OCI-LY1 (cell line): ENCODE measurements at regions not wholly inside any gene's neighbourhood (a gene's known extent, or its start where the extent isn't known, plus 50 kb on each side); places are given as distances from the start of the nearest gene placed in this dataset.

Source experiments
- H2AFZ ChIP-seq: fragments of 200-600 bp; sonication (generic), shearing (Covaris generic); 2 replicates; pipeline ENCODE4 v1.6.0; 2014; ENCODE audit warnings: antibody characterized with exemption, mild to moderate bottlenecking, low read length
- H3F3A ChIP-seq: fragments of 200-600 bp; sonication (generic), shearing (Covaris generic); 2 replicates; pipeline ENCODE4 v1.6.0; 2014; ENCODE audit warnings: mild to moderate bottlenecking, antibody characterized with exemption, low read length, moderate library complexity; ENCODE audit not compliant: insufficient read depth
- H3K27ac ChIP-seq: fragments of 200-600 bp; sonication (generic); 2 replicates; pipeline ENCODE4 v1.5.1; 2014; ENCODE audit warnings: low read length, mixed run types, mild to moderate bottlenecking, low read depth; ENCODE audit not compliant: poor library complexity, severe bottlenecking
- H3K27me3 ChIP-seq: fragments of 200-600 bp; sonication (generic); 2 replicates; pipeline ENCODE4 v1.6.0; 2014; ENCODE audit warnings: antibody characterized with exemption, mild to moderate bottlenecking, low read length, moderate library complexity; ENCODE audit not compliant: insufficient read depth
- H3K36me3 ChIP-seq: fragments of 200-600 bp; sonication (generic); 2 replicates; pipeline ENCODE4 v1.6.1; 2014; ENCODE audit warnings: mild to moderate bottlenecking, antibody characterized with exemption, low read length, moderate library complexity, mixed read lengths; ENCODE audit not compliant: insufficient read depth
- H3K4me1 ChIP-seq: fragments of 200-600 bp; sonication (generic); 2 replicates; pipeline ENCODE4 v1.5.1; 2014; ENCODE audit warnings: mild to moderate bottlenecking, low read length, moderate library complexity; ENCODE audit not compliant: insufficient read depth, severe bottlenecking
- H3K4me2 ChIP-seq: fragments of 200-600 bp; sonication (generic), shearing (Covaris generic); 2 replicates; pipeline ENCODE4 v1.6.1; 2014; ENCODE audit warnings: low read length
- H3K4me3 ChIP-seq: fragments of 200-600 bp; sonication (generic); 2 replicates; pipeline ENCODE4 v1.5.1; 2014; ENCODE audit warnings: low read length, low read depth, mild to moderate bottlenecking, mixed read lengths; ENCODE audit not compliant: poor library complexity, severe bottlenecking
- H3K79me2 ChIP-seq: fragments of 200-600 bp; shearing (Covaris generic); 2 replicates; pipeline ENCODE4 v1.6.1; 2016; ENCODE audit warnings: mixed run types, low read length, mixed read lengths; ENCODE audit not compliant: insufficient read depth
- H3K9ac ChIP-seq: fragments of 200-600 bp; sonication (generic), shearing (Covaris generic); 2 replicates; pipeline ENCODE4 v1.6.1; 2014; ENCODE audit warnings: mild to moderate bottlenecking, low read length, mixed read lengths
- H3K9me2 ChIP-seq: fragments of 200-600 bp; sonication (generic), shearing (Covaris generic); 2 replicates; pipeline ENCODE4 v1.6.1; 2014; ENCODE audit warnings: low read depth, mild to moderate bottlenecking, low read length, mixed read lengths
- H3K9me3 ChIP-seq: fragments of 200-600 bp; shearing (Covaris generic); 2 replicates; pipeline ENCODE4 v1.6.1; 2014; ENCODE audit warnings: low read length, mixed read lengths
- H4K20me1 ChIP-seq: fragments of 200-600 bp; sonication (generic), shearing (Covaris generic); 2 replicates; pipeline ENCODE4 v1.6.0; 2016; ENCODE audit warnings: mild to moderate bottlenecking, low read length; ENCODE audit not compliant: insufficient read depth
- CTCF ChIP-seq: fragments of 200-600 bp; sonication (generic), shearing (Covaris generic); IDR thresholded peaks from 2 replicates; pipeline ENCODE4 v1.5.1; 2017; ENCODE audit warnings: mild to moderate bottlenecking, antibody characterized with exemption, low read length, moderate library complexity, mixed read lengths
- EZH2 ChIP-seq: fragments of 200-600 bp; sonication (generic), shearing (Covaris generic); IDR thresholded peaks from 2 replicates; pipeline ENCODE4 v1.8.0; 2017; ENCODE audit warnings: borderline replicate concordance, mixed run types, mild to moderate bottlenecking, antibody characterized with exemption, low read length, moderate library complexity, mixed read lengths

- Histone ChIP-seq H4K20me1 (no peaks in the 10 kb centered on the region), H3K9me3 (no peaks in the 10 kb centered on the region), H3K27ac (no peak overlapping the region), H3K36me3 (no peaks in the 10 kb centered on the region), H2AFZ (no peak overlapping the region), H3K9me2 (no peaks in the 10 kb centered on the region), H3K79me2 (no peaks in the 10 kb centered on the region), H3F3A (no peaks in the 10 kb centered on the region), H3K4me3 (no peak overlapping the region), H3K4me2 (no peak overlapping the region), H3K4me1 (no peaks in the 10 kb centered on the region), H3K9ac (no peak overlapping the region), H3K27me3 (no peaks in the 10 kb centered on the region)
- TF ChIP-seq EZH2 (no peak), CTCF (no peak)
These were observed 725.0 kb downstream of the TLE1 start for GRCh38 chr9:80964374-80964773.

- no peak overlapping the region for H3K27ac ChIP-seq
These were observed 731.5 kb downstream of the TLE1 start for GRCh38 chr9:80957801-80958200.

GRCh38 chr9:80954521-80954920 is 734.8 kb downstream of the TLE1 start:
- H4K20me1 ChIP-seq: no peaks in the 10 kb centered on the region
- no peak overlapping the region for H3K27ac ChIP-seq
- no peak overlapping the region for H3K4me2 ChIP-seq
- H3K4me1 ChIP-seq: no peaks in the 10 kb centered on the region
- no peak overlapping the region for H2AFZ ChIP-seq
- no peak overlapping the region for H3K4me3 ChIP-seq
- H3K36me3 ChIP-seq: no peaks in the 10 kb centered on the region
- no peak for TF ChIP-seq EZH2
- no peak for TF ChIP-seq CTCF
- no peaks in the 10 kb centered on the region for H3K27me3 ChIP-seq
- H3F3A ChIP-seq: no peaks in the 10 kb centered on the region
- H3K9me2 ChIP-seq: no peaks in the 10 kb centered on the region
- H3K79me2 ChIP-seq: no peaks in the 10 kb centered on the region
- H3K9me3 ChIP-seq: no peaks in the 10 kb centered on the region
- no peak overlapping the region for H3K9ac ChIP-seq

More at GRCh38 chr9:80957801-80958200, 731.5 kb downstream of the TLE1 start:
- no peak overlapping the region for H3K9ac ChIP-seq
- TF ChIP-seq EZH2: no peak
- no peak for TF ChIP-seq CTCF
- H3K27me3 ChIP-seq: no peaks in the 10 kb centered on the region
- H3K9me3 ChIP-seq: no peaks in the 10 kb centered on the region
- no peaks in the 10 kb centered on the region for H4K20me1 ChIP-seq
- H3K79me2 ChIP-seq: no peaks in the 10 kb centered on the region
- no peaks in the 10 kb centered on the region for H3K4me1 ChIP-seq
- no peak overlapping the region for H3K4me3 ChIP-seq
- no peak overlapping the region for H2AFZ ChIP-seq
- no peak overlapping the region for H3K4me2 ChIP-seq
- H3K36me3 ChIP-seq: no peaks in the 10 kb centered on the region
- no peaks in the 10 kb centered on the region for H3K9me2 ChIP-seq
- H3F3A ChIP-seq: no peaks in the 10 kb centered on the region
